ENCODE measurements at regions not wholly inside any gene's neighbourhood (a gene's known extent, or its start where the extent isn't known, plus 50 kb on each side); places are given as distances from the start of the nearest gene placed in this dataset.
"Not testable (repeated sequence)": the region's sequence is repeated elsewhere in the genome, so short reads cannot be mapped to it uniquely, and the experiment has no call there.

- no peaks in the 10 kb centered on the region for H3K36me3 Mint-ChIP-seq (ENCODE audit: low read depth)
- H3K27me3 Mint-ChIP-seq (ENCODE audit: insufficient read depth) = peaks cover 10% of the 10 kb centered on the region
- H3K4me3 Mint-ChIP-seq = no peak overlapping the region
- H3K9me3 Mint-ChIP-seq = peaks cover 7% of the 10 kb centered on the region
- no peaks in the 10 kb centered on the region for H3K4me1 Mint-ChIP-seq (ENCODE audit: low read depth)
- no peak overlapping the region for H3K27ac Mint-ChIP-seq
- DNase-seq (ENCODE audit: low spot score) = no peak
- intact Hi-C loops (cut with micrococcal nuclease) = no loop called here
Observed at GRCh38 chr2:129812071-129812470, 167.4 kb upstream of the RAB6C start.

DNA sequence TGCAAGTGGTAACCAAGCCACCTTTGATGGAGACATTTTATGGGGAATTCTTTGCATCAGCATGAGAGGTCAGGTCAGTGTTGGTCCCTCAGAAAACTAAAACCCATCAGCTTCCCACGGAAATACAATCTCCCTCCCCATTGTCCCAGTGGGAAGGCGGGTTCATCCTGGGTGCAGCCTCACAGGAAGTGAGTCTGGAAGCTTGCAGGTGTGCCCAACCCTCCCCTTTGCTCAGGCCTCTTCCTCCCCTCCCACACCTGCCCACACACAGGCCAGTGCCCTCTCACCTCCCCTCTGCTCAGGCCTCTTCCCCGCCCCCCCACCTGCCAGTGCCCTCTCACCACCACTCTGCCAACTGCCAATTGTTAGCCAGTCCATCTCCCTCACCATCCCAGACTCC, 166.8 kb upstream of the RAB6C start:
- Mint-ChIP-seq H3K9me3 (peaks cover 7% of the 10 kb centered on the region), H3K27me3 (ENCODE audit: insufficient read depth) (peaks cover 13% of the 10 kb centered on the region), H3K4me3 (no peak overlapping the region), H3K27ac (no peak overlapping the region), H3K4me1 (ENCODE audit: low read depth) (no peaks in the 10 kb centered on the region), H3K36me3 (ENCODE audit: low read depth) (no peaks in the 10 kb centered on the region)
- intact Hi-C loops (cut with micrococcal nuclease) = no loop called here
- DNase-seq (ENCODE audit: low spot score) = no peak

DNA sequence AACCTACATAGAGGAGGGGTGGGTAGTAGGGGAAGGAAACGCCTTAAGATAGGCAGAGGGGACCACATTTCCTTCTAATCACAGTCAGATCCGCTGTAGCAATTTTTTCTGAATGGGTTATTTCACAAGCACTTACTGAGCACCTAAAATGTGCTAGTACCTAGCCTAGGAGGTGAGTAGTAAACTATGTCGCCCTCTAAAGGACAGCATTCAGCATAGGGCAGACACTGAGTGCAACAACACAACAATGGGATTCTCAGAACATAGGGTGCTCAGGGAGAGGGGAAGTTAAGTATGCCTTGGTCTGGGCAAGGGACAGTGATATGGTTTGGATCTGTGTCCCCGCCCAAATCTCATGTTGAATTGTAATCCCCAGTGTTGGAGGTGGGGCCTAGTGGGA, 166.1 kb upstream of the RAB6C start:
- no peak overlapping the region for H3K27ac Mint-ChIP-seq
- intact Hi-C loops (cut with micrococcal nuclease) = no loop called here
- no peak overlapping the region for H3K4me3 Mint-ChIP-seq
- peaks cover 13% of the 10 kb centered on the region for H3K27me3 Mint-ChIP-seq (ENCODE audit: insufficient read depth)
- no peaks in the 10 kb centered on the region for H3K4me1 Mint-ChIP-seq (ENCODE audit: low read depth)
- no peak for DNase-seq (ENCODE audit: low spot score)
- no peaks in the 10 kb centered on the region for H3K36me3 Mint-ChIP-seq (ENCODE audit: low read depth)
- H3K9me3 Mint-ChIP-seq = peaks cover 7% of the 10 kb centered on the region

GRCh38 chr2:129816813-129817574, 162.5 kb upstream of the RAB6C start:
- Mint-ChIP-seq H3K27me3 (ENCODE audit: insufficient read depth) (peaks cover 7% of the 10 kb centered on the region), H3K27ac (no peak overlapping the region), H3K36me3 (ENCODE audit: low read depth) (no peaks in the 10 kb centered on the region), H3K9me3 (peaks cover 7% of the 10 kb centered on the region), H3K4me3 (no peak overlapping the region), H3K4me1 (ENCODE audit: low read depth) (no peaks in the 10 kb centered on the region)
- DNase-seq (ENCODE audit: low spot score) = no peak
- intact Hi-C loops (cut with micrococcal nuclease) = no loop called here

DNA sequence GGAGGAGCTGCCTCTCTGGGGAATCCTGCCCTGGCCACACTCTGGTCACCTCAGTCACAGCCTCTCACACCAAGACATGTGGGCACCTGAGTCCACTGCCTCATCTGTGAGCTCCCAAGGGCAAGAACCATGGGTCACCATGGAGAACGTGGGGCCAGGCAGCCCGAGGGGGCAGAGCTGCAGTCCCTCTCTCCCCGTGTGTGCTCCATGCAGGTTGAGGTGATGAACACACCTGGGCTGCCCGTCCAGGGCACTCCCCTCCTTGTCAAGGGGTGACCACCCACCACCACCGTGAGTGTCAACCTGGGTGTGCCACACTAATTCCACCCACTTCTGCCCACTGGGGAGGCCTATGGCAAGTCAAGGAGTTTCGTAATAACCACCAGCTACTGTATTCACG, 159.6 kb upstream of the RAB6C start:
- Mint-ChIP-seq H3K27ac (no peak overlapping the region), H3K4me1 (ENCODE audit: low read depth) (no peaks in the 10 kb centered on the region), H3K27me3 (ENCODE audit: insufficient read depth) (peaks cover 2% of the 10 kb centered on the region), H3K36me3 (ENCODE audit: low read depth) (no peaks in the 10 kb centered on the region), H3K4me3 (no peak overlapping the region), H3K9me3 (peaks cover 4% of the 10 kb centered on the region)
- intact Hi-C loops (cut with micrococcal nuclease) = no loop called here
- DNase-seq (ENCODE audit: low spot score) = no peak

GRCh38 chr2:129820908-129821307, 158.6 kb upstream of the RAB6C start:
- Mint-ChIP-seq H3K27ac (no peak overlapping the region), H3K36me3 (ENCODE audit: low read depth) (no peaks in the 10 kb centered on the region), H3K4me3 (no peak overlapping the region), H3K4me1 (ENCODE audit: low read depth) (no peaks in the 10 kb centered on the region), H3K9me3 (no peaks in the 10 kb centered on the region), H3K27me3 (ENCODE audit: insufficient read depth) (peaks cover 2% of the 10 kb centered on the region)
- no peak for DNase-seq (ENCODE audit: low spot score)
- intact Hi-C loops (cut with micrococcal nuclease) = no loop called here

GRCh38 chr2:129821445-129821844, 158.0 kb upstream of the RAB6C start:
- no peak for DNase-seq (ENCODE audit: low spot score)
- Mint-ChIP-seq H3K4me1 (ENCODE audit: low read depth) (no peaks in the 10 kb centered on the region), H3K4me3 (no peak overlapping the region), H3K27ac (no peak overlapping the region), H3K27me3 (ENCODE audit: insufficient read depth) (peaks cover 2% of the 10 kb centered on the region), H3K36me3 (ENCODE audit: low read depth) (no peaks in the 10 kb centered on the region), H3K9me3 (no peaks in the 10 kb centered on the region)
- intact Hi-C loops (cut with micrococcal nuclease) = no loop called here

GRCh38 chr2:129823044-129823443, 156.4 kb upstream of the RAB6C start:
- no peak for DNase-seq (ENCODE audit: low spot score)
- H3K36me3 Mint-ChIP-seq (ENCODE audit: low read depth) = no peaks in the 10 kb centered on the region
- intact Hi-C loops (cut with micrococcal nuclease) = no loop called here
- no peaks in the 10 kb centered on the region for H3K27me3 Mint-ChIP-seq (ENCODE audit: insufficient read depth)
- H3K4me1 Mint-ChIP-seq (ENCODE audit: low read depth) = no peaks in the 10 kb centered on the region
- no peak overlapping the region for H3K27ac Mint-ChIP-seq
- H3K4me3 Mint-ChIP-seq = no peak overlapping the region
- no peaks in the 10 kb centered on the region for H3K9me3 Mint-ChIP-seq

DNA sequence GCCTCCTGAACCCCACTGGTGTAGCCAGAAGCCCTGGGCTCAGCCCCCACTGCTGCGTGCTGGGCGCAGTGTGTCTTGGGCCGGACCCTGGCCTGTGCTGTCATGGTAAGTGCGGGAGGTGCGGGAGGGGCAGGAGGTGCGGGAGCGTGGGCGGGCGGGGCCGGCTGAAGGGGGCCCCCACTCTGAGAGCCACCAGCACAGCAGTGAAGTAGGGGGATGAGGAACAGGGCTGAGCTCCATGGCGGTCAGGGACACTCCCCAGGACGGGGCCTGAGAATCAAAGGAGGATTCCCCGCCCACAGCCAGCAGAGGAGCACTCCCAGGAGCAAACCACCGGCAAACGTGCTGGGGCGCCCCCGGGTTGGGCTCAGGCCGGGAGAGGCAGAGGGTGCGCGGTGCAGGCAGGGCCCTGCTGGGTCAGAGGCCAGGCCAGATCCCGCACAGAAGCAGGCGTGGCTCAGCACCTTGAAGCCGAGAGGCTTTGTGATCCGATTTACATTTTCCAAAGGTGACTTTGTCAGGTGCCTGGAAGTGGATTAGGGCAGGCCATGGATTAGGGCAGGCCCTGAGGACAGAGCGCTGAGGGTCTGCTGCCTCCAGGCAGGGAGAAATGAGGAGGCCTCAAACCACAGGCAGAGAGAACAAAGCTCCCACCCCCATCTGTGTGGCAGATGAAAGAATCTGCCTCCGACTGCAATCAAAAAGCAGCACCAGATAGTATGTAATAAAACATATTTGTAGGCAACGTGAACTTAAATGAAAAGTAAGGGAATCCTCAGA, 152.0 kb upstream of the RAB6C start:
- intact Hi-C loops (cut with micrococcal nuclease) = no loop called here
- no peak for DNase-seq (ENCODE audit: low spot score)
- Mint-ChIP-seq H3K9me3 (no peaks in the 10 kb centered on the region), H3K27ac (no peak overlapping the region), H3K4me3 (no peak overlapping the region), H3K27me3 (ENCODE audit: insufficient read depth) (no peaks in the 10 kb centered on the region), H3K36me3 (ENCODE audit: low read depth) (no peaks in the 10 kb centered on the region), H3K4me1 (ENCODE audit: low read depth) (no peaks in the 10 kb centered on the region)

- intact Hi-C loops (cut with micrococcal nuclease) = no loop called here
- H3K27ac Mint-ChIP-seq = no peak overlapping the region
- H3K4me1 Mint-ChIP-seq (ENCODE audit: low read depth) = no peaks in the 10 kb centered on the region
- no peaks in the 10 kb centered on the region for H3K9me3 Mint-ChIP-seq
- DNase-seq (ENCODE audit: low spot score) = no peak
- no peak overlapping the region for H3K4me3 Mint-ChIP-seq
- H3K27me3 Mint-ChIP-seq (ENCODE audit: insufficient read depth) = no peaks in the 10 kb centered on the region
- H3K36me3 Mint-ChIP-seq (ENCODE audit: low read depth) = no peaks in the 10 kb centered on the region
Observed at GRCh38 chr2:129828792-129829191, 150.7 kb upstream of the RAB6C start.

DNA sequence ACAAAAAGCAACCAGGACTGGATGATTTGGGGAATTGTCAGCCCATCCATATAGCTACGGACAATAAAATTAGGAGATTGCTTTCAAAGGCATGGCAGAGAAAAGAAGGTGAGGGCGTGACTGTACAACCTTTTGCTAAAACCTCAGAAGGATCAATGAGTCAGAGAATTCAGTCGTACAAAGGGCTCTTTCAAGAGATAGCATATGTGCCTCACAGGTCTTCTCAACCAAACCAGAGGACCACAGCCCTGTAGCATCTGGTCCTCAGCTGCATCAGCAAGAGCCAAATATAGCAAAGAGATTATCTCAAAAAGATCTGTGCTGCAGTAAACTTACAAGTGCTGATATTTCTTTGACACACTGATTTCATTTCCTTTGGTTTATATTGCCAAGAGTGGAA, 149.9 kb upstream of the RAB6C start:
- H3K4me1 Mint-ChIP-seq (ENCODE audit: low read depth) = no peaks in the 10 kb centered on the region
- H3K4me3 Mint-ChIP-seq = no peak overlapping the region
- H3K27me3 Mint-ChIP-seq (ENCODE audit: insufficient read depth) = no peaks in the 10 kb centered on the region

DNA sequence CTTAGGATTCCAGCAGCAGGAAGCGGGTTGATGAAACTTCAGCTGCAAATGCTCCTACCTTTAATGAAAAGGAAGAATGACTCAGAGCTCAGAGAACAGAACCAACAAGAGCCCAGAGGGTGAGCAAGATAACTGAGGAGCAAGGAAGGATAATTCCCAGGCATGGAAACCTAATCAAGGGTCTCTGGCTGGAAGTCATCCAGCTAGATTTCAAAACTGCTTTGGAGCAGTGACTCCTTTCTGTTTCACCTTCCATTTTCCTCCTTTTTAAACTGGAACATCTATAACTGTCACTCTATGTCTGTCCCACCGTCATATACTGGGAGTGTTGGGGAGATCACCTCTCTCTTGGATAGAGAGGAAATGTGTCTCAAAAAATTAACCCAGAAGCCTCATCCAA, 148.4 kb upstream of the RAB6C start:
- Mint-ChIP-seq H3K27ac (no peak overlapping the region), H3K27me3 (ENCODE audit: insufficient read depth) (no peaks in the 10 kb centered on the region), H3K4me1 (ENCODE audit: low read depth) (no peaks in the 10 kb centered on the region), H3K36me3 (ENCODE audit: low read depth) (no peaks in the 10 kb centered on the region), H3K4me3 (no peak overlapping the region), H3K9me3 (no peaks in the 10 kb centered on the region)
- intact Hi-C loops (cut with micrococcal nuclease) = no loop called here
- DNase-seq (ENCODE audit: low spot score) = no peak

More for the DNA sequence above, 149.9 kb upstream of the RAB6C start:
- DNase-seq (ENCODE audit: low spot score) = no peak
- no peaks in the 10 kb centered on the region for H3K9me3 Mint-ChIP-seq
- no peaks in the 10 kb centered on the region for H3K36me3 Mint-ChIP-seq (ENCODE audit: low read depth)
- H3K27ac Mint-ChIP-seq = no peak overlapping the region
- intact Hi-C loops (cut with micrococcal nuclease) = no loop called here

GRCh38 chr2:129833465-129833864, 146.0 kb upstream of the RAB6C start:
- H3K36me3 Mint-ChIP-seq (ENCODE audit: low read depth); DNase-seq (ENCODE audit: low spot score); H3K27ac Mint-ChIP-seq; intact Hi-C loops (cut with micrococcal nuclease); H3K27me3 Mint-ChIP-seq (ENCODE audit: insufficient read depth); H3K4me3 Mint-ChIP-seq; H3K4me1 Mint-ChIP-seq (ENCODE audit: low read depth); H3K9me3 Mint-ChIP-seq: not testable (repeated sequence)

All from activated T-helper 1 cell treated with anti-CD3 and anti-CD28 coated beads, Interleukin-12 subunit alpha, Interleukin-12 subunit beta, Interleukin-2, Interleukin-4 antibody, amounts not matched to agents 30 ng/mL and 10 ng/mL and 1 ng/mL, durations not matched to agents 14 hours and 24 hours and 36 hours (primary cell).